ENCODE measurements at regions not wholly inside any gene's neighbourhood (a gene's known extent, or its start where the extent isn't known, plus 50 kb on each side); places are given as distances from the start of the nearest gene placed in this dataset.

- no TSS peak for BruUV-seq (replicated peaks)
- no peaks in the 10 kb centered on the region for H3K4me1 ChIP-seq (ENCODE audit: control insufficient read depth, extremely low read depth, insufficient read depth, low read length)
- no peak overlapping the region for H3K9ac ChIP-seq (replicated peaks; ENCODE audit: extremely low read depth, insufficient read depth, low read length)
- ChIA-PET CTCF (interaction anchor here (1.0 to 1.3 kb wide), 2 partner anchors 12 to 265 kb away, joined by 3 to 5 read pairs; no protein-coding TSS in a partner anchor), POLR2A (no interaction called here)
- no peaks in the 10 kb centered on the region for H3K9me3 ChIP-seq (replicated peaks; ENCODE audit: control insufficient read depth, insufficient read depth, low read length)
- no peak overlapping the region for H3K27ac ChIP-seq (ENCODE audit: insufficient read depth, low read depth, low read length)
- no peak overlapping the region for H3K4me3 ChIP-seq (replicated peaks in 1 of 3; ENCODE audit: insufficient read depth in 1 of 3, low read depth in 1 of 3, low read length in 3 of 3)
- dilution Hi-C loops (cut with MboI; ENCODE audit: extremely low pct_ligation_motif_present, low sequenced_read_pairs): no loop called here
- FAIRE-seq: no peak
- no peaks in the 10 kb centered on the region for H3K36me3 ChIP-seq (ENCODE audit: control insufficient read depth in 2 of 2, extremely low read depth in 1 of 2, insufficient read depth in 2 of 2, low read length in 2 of 2)
- DNase-seq (ENCODE audit: low read depth, low spot score): no peak
- no peaks in the 10 kb centered on the region for H4K20me1 ChIP-seq (replicated peaks; ENCODE audit: control insufficient read depth, extremely low read depth, insufficient read depth, low read length)
- TF ChIP-seq, protein P1, sequence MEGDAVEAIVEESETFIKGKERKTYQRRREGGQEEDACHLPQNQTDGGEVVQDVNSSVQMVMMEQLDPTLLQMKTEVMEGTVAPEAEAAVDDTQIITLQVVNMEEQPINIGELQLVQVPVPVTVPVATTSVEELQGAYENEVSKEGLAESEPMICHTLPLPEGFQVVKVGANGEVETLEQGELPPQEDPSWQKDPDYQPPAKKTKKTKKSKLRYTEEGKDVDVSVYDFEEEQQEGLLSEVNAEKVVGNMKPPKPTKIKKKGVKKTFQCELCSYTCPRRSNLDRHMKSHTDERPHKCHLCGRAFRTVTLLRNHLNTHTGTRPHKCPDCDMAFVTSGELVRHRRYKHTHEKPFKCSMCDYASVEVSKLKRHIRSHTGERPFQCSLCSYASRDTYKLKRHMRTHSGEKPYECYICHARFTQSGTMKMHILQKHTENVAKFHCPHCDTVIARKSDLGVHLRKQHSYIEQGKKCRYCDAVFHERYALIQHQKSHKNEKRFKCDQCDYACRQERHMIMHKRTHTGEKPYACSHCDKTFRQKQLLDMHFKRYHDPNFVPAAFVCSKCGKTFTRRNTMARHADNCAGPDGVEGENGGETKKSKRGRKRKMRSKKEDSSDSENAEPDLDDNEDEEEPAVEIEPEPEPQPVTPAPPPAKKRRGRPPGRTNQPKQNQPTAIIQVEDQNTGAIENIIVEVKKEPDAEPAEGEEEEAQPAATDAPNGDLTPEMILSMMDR (IDR thresholded peaks at IDR 0.05; ENCODE audit: extremely low read depth in 1 of 2, insufficient read depth in 1 of 2, low read depth in 1 of 2, low read length in 2 of 2): no peak
- TF ChIP-seq JUN (IDR thresholded peaks at IDR 0.05; ENCODE audit: borderline replicate concordance, insufficient read depth, insufficient read length, low read depth) (no peak), EZH2 (IDR thresholded peaks at IDR 0.05; ENCODE audit: borderline replicate concordance, low read depth, low read length, severe bottlenecking) (no peak), FOS (IDR thresholded peaks at IDR 0.05; ENCODE audit: borderline replicate concordance, insufficient read depth, low read length) (no peak), POLR2A (IDR thresholded peaks at IDR 0.05; ENCODE audit: low read depth, low read length) (no peak), GATA2 (IDR thresholded peaks at IDR 0.05; ENCODE audit: insufficient read depth, insufficient read length, low read depth, low read length) (no peak), POLR2AphosphoS5 (IDR thresholded peaks at IDR 0.05; ENCODE audit: insufficient read depth, low read depth, low read length) (no peak), MYC (IDR thresholded peaks at IDR 0.05; ENCODE audit: low read depth, low read length) (no peak)
- TF ChIP-seq, protein P2, sequence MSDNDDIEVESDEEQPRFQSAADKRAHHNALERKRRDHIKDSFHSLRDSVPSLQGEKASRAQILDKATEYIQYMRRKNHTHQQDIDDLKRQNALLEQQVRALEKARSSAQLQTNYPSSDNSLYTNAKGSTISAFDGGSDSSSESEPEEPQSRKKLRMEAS (IDR thresholded peaks at IDR 0.05; ENCODE audit: insufficient read depth, insufficient read length): no peak
- H3K27me3 ChIP-seq (ENCODE audit: control insufficient read depth in 2 of 2, insufficient read depth in 2 of 2, low read length in 2 of 2): no peaks in the 10 kb centered on the region
- no peak overlapping the region for H3K4me2 ChIP-seq (ENCODE audit: insufficient read depth, low read length)
- H2AFZ ChIP-seq (ENCODE audit: low read depth, low read length): no peak overlapping the region
- intact Hi-C loops (cut with micrococcal nuclease): no loop called here
- H3K9me1 ChIP-seq (replicated peaks; ENCODE audit: control insufficient read depth, extremely low read depth, insufficient read depth, low read length): no peaks in the 10 kb centered on the region
- H3K79me2 ChIP-seq (ENCODE audit: control insufficient read depth, insufficient read depth, low read length): no peaks in the 10 kb centered on the region
Observed at GRCh38 chr12:4012073-4012472, 138.9 kb upstream of the PARP11 start.

Data from endothelial cell of umbilical vein (primary cell).